ENCODE measurements at regions not wholly inside any gene's neighbourhood (a gene's known extent, or its start where the extent isn't known, plus 50 kb on each side); places are given as distances from the start of the nearest gene placed in this dataset.

DNA sequence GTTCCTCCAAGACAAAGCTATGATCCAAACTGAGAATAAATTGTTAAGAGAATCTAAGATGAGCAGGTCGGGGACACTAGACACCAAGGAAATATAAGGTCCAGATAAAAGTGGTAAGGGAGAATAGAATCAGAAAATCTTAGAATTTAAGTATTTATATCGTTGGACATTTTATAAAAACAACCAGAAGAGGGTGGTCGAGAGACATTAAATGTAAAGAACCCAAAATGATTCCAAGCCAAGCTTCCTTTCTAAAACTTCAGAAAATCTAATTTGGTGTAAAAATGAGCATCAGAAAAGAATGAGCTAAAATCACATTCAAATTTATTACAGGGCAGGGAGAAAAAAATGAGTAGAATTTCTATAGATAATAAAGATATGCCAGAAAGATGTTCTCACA is 97.8 kb upstream of the OGFRL1 start:
- ATAC-seq (ENCODE audit: low FRiP score) (no peak), DNase-seq (no peak)
- Histone ChIP-seq H3K27me3 (ENCODE audit: control insufficient read depth in 1 of 2, insufficient read depth in 2 of 2, low read length in 1 of 2) (no peaks in the 10 kb centered on the region), H3K27ac (ENCODE audit: low read depth in 1 of 2, low read length in 2 of 2) (no peak overlapping the region), H3K9me3 (ENCODE audit: control insufficient read depth, low read length) (no peaks in the 10 kb centered on the region), H3K4me1 (ENCODE audit: control insufficient read depth in 1 of 2, insufficient read depth in 2 of 2, low read length in 2 of 2) (peaks cover 0 to 2% of the 10 kb centered on the region in 2 donors), H3K36me3 (ENCODE audit: control insufficient read depth in 1 of 2, insufficient read depth in 2 of 2, low read length in 1 of 2) (no peaks in the 10 kb centered on the region), H3K4me3 (ENCODE audit: low read length in 2 of 2) (no peak overlapping the region)
- 19 to 22% methylated on average over 3 of the region's 3 CpGs for WGBS, 2 donors
- intact Hi-C loops (cut with DNase I) = loop anchor here in 1 of 2 donors (10.0 kb wide), 1 partner anchor 324 kb away; no protein-coding TSS in a partner anchor

DNA sequence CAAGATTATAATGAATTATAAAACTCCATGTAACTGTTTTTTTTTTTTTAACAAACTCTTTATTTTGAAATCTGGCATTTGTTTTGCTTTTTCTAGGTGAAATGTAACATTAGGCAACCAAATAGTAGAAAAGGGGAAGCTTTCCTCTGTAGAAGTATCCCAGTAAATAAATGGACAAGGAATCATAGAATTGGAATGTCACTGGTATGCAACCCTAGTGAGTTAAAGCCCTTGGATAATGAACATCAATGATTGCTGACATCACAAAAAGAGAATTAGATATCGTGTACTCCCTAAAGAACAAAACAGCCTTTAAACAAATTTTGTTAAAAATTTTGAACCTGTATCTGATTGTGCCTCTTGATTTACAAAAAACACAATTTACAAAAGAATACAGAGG is 93.9 kb upstream of the OGFRL1 start:
- no peak for ATAC-seq (ENCODE audit: low FRiP score)
- intact Hi-C loops (cut with DNase I) = loop anchor here (5.0 to 10.0 kb wide), 2 partner anchors 153 to 320 kb away; no protein-coding TSS in a partner anchor

DNA sequence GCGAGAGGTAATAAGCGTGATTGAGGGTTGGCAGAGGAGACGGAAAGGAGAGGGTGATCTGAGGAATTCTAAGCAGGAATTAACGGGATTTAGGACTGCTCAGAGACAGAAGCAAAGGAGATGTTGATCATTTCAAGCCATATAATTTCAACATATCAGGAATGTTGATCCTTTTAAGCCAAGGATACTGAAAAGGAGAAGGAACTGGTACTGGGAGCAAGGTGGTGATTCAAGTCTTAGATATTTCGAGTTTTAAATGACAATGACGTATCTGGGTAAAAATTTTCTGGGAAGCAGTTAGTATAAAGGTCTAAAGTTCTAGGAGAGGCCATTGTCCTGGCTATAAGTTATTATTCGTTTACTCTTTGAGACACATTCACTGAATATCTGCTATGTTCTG is 91.3 kb upstream of the OGFRL1 start:
- ATAC-seq (ENCODE audit: low FRiP score) = no peak
- Histone ChIP-seq H3K4me3 (ENCODE audit: low read length in 2 of 2) (no peak overlapping the region), H3K27ac (ENCODE audit: low read depth in 1 of 2, low read length in 2 of 2) (no peak overlapping the region), H3K4me1 (ENCODE audit: control insufficient read depth in 1 of 2, insufficient read depth in 2 of 2, low read length in 2 of 2) (no peaks in the 10 kb centered on the region), H3K9me3 (ENCODE audit: control insufficient read depth, low read length) (no peaks in the 10 kb centered on the region), H3K36me3 (ENCODE audit: control insufficient read depth in 1 of 2, insufficient read depth in 2 of 2, low read length in 1 of 2) (no peaks in the 10 kb centered on the region), H3K27me3 (ENCODE audit: control insufficient read depth in 1 of 2, insufficient read depth in 2 of 2, low read length in 1 of 2) (no peaks in the 10 kb centered on the region)
- WGBS, 2 donors = 82 to 86% methylated on average over 7 of the region's 7 CpGs
- no peak for DNase-seq
- intact Hi-C loops (cut with DNase I) = loop anchor here (5.0 to 10.0 kb wide), 2 partner anchors 150 to 318 kb away; no protein-coding TSS in a partner anchor

More for the DNA sequence above, 93.9 kb upstream of the OGFRL1 start:
- Histone ChIP-seq H3K27ac (ENCODE audit: low read depth in 1 of 2, low read length in 2 of 2) (no peak overlapping the region), H3K9me3 (ENCODE audit: control insufficient read depth, low read length) (no peaks in the 10 kb centered on the region), H3K27me3 (ENCODE audit: control insufficient read depth in 1 of 2, insufficient read depth in 2 of 2, low read length in 1 of 2) (no peaks in the 10 kb centered on the region), H3K36me3 (ENCODE audit: control insufficient read depth in 1 of 2, insufficient read depth in 2 of 2, low read length in 1 of 2) (no peaks in the 10 kb centered on the region), H3K4me3 (ENCODE audit: low read length in 2 of 2) (no peak overlapping the region), H3K4me1 (ENCODE audit: control insufficient read depth in 1 of 2, insufficient read depth in 2 of 2, low read length in 2 of 2) (no peaks in the 10 kb centered on the region)
- DNase-seq = no peak
- WGBS, 2 donors = 81 to 94% methylated on average over 1 of the region's 1 CpG

DNA sequence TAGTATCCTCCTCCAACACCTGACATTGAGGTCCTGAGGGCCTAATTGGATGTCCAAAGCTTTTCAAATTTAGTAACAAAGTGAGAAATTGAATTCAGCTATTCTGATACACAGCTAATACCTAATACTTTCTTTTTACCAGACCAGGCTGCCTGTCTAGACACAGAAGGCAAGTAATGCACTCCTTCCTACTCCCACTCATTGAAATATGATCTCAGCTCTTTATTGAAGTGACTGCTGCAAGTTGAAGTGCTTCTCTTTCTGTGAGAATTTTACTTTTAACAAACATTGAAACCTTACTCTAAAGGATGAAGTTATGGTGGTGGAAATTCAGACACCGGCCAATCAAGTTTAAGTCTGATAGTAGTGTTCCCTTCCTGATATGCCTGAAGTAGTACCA is 90.8 kb upstream of the OGFRL1 start:
- H3K9me3 ChIP-seq (ENCODE audit: control insufficient read depth, low read length) = no peaks in the 10 kb centered on the region
- no peaks in the 10 kb centered on the region for H3K36me3 ChIP-seq (ENCODE audit: control insufficient read depth in 1 of 2, insufficient read depth in 2 of 2, low read length in 1 of 2)
- DNase-seq (no peak), ATAC-seq (ENCODE audit: low FRiP score) (no peak)
- intact Hi-C loops (cut with DNase I) = loop anchor here (5.0 to 10.0 kb wide), 2 partner anchors 150 to 317 kb away; no protein-coding TSS in a partner anchor
- WGBS, 2 donors = 70 to 80% methylated on average over 1 of the region's 1 CpG
- H3K4me3 ChIP-seq (ENCODE audit: low read length in 2 of 2) = peak overlapping the region in 1 of 2 donors; percentile 5
- H3K27me3 ChIP-seq (ENCODE audit: control insufficient read depth in 1 of 2, insufficient read depth in 2 of 2, low read length in 1 of 2) = no peaks in the 10 kb centered on the region
- no peaks in the 10 kb centered on the region for H3K4me1 ChIP-seq (ENCODE audit: control insufficient read depth in 1 of 2, insufficient read depth in 2 of 2, low read length in 2 of 2)
- no peak overlapping the region for H3K27ac ChIP-seq (ENCODE audit: low read depth in 1 of 2, low read length in 2 of 2)

DNA sequence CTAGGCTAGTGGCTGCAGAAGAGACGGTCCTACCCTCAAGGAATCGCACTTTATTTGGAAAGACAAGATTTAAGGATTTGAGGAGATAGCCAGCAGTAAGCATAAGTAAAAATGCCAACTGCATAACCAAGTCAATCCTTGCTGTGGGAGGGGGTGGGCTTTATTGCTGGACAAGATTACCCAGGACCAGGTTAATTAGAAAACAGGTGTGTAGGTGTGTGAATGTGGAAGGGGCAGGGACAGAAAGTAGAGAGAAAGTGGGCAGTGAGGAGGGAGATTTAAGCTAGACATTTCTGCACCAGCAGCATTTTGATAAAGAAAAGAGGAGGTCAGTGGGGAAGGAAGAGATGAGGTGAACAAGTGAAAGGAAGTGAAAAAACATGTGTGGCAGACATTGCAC is 89.7 kb upstream of the OGFRL1 start:
- Histone ChIP-seq H3K9me3 (ENCODE audit: control insufficient read depth, low read length) (no peaks in the 10 kb centered on the region), H3K4me3 (ENCODE audit: low read length in 2 of 2) (no peak overlapping the region), H3K27me3 (ENCODE audit: control insufficient read depth in 1 of 2, insufficient read depth in 2 of 2, low read length in 1 of 2) (no peaks in the 10 kb centered on the region), H3K36me3 (ENCODE audit: control insufficient read depth in 1 of 2, insufficient read depth in 2 of 2, low read length in 1 of 2) (no peaks in the 10 kb centered on the region), H3K27ac (ENCODE audit: low read depth in 1 of 2, low read length in 2 of 2) (no peak overlapping the region), H3K4me1 (ENCODE audit: control insufficient read depth in 1 of 2, insufficient read depth in 2 of 2, low read length in 2 of 2) (no peaks in the 10 kb centered on the region)
- intact Hi-C loops (cut with DNase I) = loop anchor here (5.0 to 10.0 kb wide), 2 partner anchors 148 to 316 kb away; no protein-coding TSS in a partner anchor
- 96 to 97% methylated on average over 2 of the region's 2 CpGs for WGBS, 2 donors
- ATAC-seq (ENCODE audit: low FRiP score) (no peak), DNase-seq (no peak)

DNA sequence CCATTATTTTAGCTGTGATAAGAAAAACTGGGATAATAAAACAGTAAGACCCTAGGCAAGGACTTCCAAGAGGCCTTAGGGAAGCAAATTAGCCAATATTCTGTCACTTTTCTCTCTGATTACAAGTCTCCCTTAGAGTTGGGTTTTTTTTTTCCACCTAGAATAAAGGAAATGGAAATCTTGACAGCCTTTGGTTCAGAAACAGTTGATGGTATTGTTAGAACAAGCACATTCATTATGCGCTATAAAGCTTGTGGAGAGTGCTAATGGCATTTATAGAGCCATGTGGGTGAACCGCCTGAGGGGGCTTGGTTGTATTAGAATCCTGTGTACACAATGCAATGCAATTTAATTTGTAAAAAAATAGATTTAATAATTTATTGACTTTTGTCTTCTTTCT is 88.9 kb upstream of the OGFRL1 start:
- 84 to 94% methylated on average over 2 of the region's 2 CpGs for WGBS, 2 donors
- Histone ChIP-seq H3K36me3 (ENCODE audit: control insufficient read depth in 1 of 2, insufficient read depth in 2 of 2, low read length in 1 of 2) (no peaks in the 10 kb centered on the region), H3K9me3 (ENCODE audit: control insufficient read depth, low read length) (no peaks in the 10 kb centered on the region), H3K27ac (ENCODE audit: low read depth in 1 of 2, low read length in 2 of 2) (no peak overlapping the region), H3K27me3 (ENCODE audit: control insufficient read depth in 1 of 2, insufficient read depth in 2 of 2, low read length in 1 of 2) (no peaks in the 10 kb centered on the region), H3K4me1 (ENCODE audit: control insufficient read depth in 1 of 2, insufficient read depth in 2 of 2, low read length in 2 of 2) (no peaks in the 10 kb centered on the region), H3K4me3 (ENCODE audit: low read length in 2 of 2) (no peak overlapping the region)
- intact Hi-C loops (cut with DNase I) = loop anchor here (5.0 to 10.0 kb wide), 2 partner anchors 148 to 315 kb away; no protein-coding TSS in a partner anchor
- DNase-seq (no peak), ATAC-seq (ENCODE audit: low FRiP score) (no peak)

DNA sequence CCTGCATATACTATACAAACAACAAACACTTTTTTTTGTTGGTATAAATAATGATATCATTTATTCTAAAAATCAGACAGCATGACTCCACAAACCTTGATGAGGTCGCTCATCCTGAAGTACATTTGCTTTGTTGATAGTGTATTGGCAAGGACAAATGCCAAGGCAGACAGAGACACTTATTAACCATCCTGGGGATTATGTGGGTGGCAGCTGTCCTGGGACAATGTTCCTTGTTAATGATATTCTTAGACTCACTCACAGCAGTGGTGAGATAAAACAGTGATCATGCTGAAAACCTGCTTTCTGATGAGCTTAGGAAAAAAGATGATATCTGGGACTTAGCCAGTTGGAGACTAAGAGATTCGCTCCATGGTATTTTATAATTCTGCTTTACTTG is 85.4 kb upstream of the OGFRL1 start:
- no peak for DNase-seq
- 89 to 90% methylated on average over 2 of the region's 2 CpGs for WGBS, 2 donors
- Histone ChIP-seq H3K4me3 (ENCODE audit: low read length in 2 of 2) (no peak overlapping the region), H3K9me3 (ENCODE audit: control insufficient read depth, low read length) (no peaks in the 10 kb centered on the region), H3K27me3 (ENCODE audit: control insufficient read depth in 1 of 2, insufficient read depth in 2 of 2, low read length in 1 of 2) (no peaks in the 10 kb centered on the region), H3K27ac (ENCODE audit: low read depth in 1 of 2, low read length in 2 of 2) (no peak overlapping the region), H3K36me3 (ENCODE audit: control insufficient read depth in 1 of 2, insufficient read depth in 2 of 2, low read length in 1 of 2) (no peaks in the 10 kb centered on the region), H3K4me1 (ENCODE audit: control insufficient read depth in 1 of 2, insufficient read depth in 2 of 2, low read length in 2 of 2) (no peaks in the 10 kb centered on the region)
- ATAC-seq (ENCODE audit: low FRiP score) = no peak
- intact Hi-C loops (cut with DNase I) = no loop called here

DNA sequence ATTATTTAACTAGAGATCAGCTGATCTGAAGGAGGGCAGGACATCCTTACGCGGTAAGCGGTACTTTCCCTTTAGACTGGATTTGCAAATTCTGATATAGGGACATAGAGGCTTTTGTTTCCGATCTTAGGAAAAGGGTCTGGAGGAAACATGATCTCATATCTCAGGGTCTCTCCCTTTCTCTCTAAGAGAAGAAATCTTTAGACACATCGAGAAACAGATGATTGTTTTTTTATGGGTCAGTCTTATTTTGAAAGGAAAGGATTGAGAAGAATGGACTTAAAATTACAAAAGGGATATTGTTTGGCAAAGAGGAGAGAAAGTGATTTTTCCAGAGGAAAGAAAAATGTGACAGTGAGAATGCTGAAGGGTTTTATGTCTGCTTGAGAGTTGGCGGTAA is 83.9 kb upstream of the OGFRL1 start:
- DNase-seq = no peak
- H3K4me3 ChIP-seq (ENCODE audit: low read length in 2 of 2) = no peak overlapping the region
- no peaks in the 10 kb centered on the region for H3K9me3 ChIP-seq (ENCODE audit: control insufficient read depth, low read length)
- H3K27ac ChIP-seq (ENCODE audit: low read depth in 1 of 2, low read length in 2 of 2) = no peak overlapping the region
- H3K4me1 ChIP-seq (ENCODE audit: control insufficient read depth in 1 of 2, insufficient read depth in 2 of 2, low read length in 2 of 2) = no peaks in the 10 kb centered on the region
- H3K36me3 ChIP-seq (ENCODE audit: control insufficient read depth in 1 of 2, insufficient read depth in 2 of 2, low read length in 1 of 2) = no peaks in the 10 kb centered on the region
- WGBS, 2 donors = 77 to 79% methylated on average over 6 of the region's 6 CpGs
- no peak for ATAC-seq (ENCODE audit: low FRiP score)
- intact Hi-C loops (cut with DNase I) = no loop called here
- no peaks in the 10 kb centered on the region for H3K27me3 ChIP-seq (ENCODE audit: control insufficient read depth in 1 of 2, insufficient read depth in 2 of 2, low read length in 1 of 2)

DNA sequence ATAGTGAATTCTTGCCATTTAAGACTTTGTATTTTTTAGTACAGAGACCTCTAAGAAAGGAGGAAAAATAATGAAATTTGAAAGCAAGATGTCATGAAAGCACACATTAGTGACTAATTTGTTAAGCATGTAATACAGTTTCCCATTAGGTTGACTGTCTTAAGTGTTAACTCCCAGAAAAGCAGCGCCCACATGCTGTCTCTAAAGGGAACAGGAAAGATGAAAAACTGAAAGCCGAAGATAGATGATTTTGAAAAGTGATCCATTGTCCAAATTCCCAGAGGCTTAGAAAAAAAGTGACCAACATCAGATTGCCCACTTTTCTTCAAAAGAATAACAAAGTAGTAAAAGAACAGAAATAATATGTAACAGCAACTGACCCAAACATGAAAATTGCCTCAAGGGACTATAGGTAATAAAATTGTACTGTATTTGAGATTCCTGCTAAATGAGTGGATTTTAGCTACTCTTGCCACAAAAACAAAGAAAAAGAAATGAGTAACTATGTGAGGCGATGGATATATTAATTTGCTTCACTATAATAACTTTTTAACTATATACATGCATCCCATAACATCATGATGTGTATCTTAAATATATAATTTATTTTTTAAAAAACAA is 83.2 kb upstream of the OGFRL1 start:
- WGBS, 2 donors = 53 to 63% methylated on average over 3 of the region's 3 CpGs
- intact Hi-C loops (cut with DNase I) = no loop called here
- ATAC-seq (ENCODE audit: low FRiP score) (no peak), DNase-seq (no peak)
- Histone ChIP-seq H3K9me3 (ENCODE audit: control insufficient read depth, low read length) (no peaks in the 10 kb centered on the region), H3K4me1 (ENCODE audit: control insufficient read depth in 1 of 2, insufficient read depth in 2 of 2, low read length in 2 of 2) (no peaks in the 10 kb centered on the region), H3K36me3 (ENCODE audit: control insufficient read depth in 1 of 2, insufficient read depth in 2 of 2, low read length in 1 of 2) (no peaks in the 10 kb centered on the region), H3K4me3 (ENCODE audit: low read length in 2 of 2) (no peak overlapping the region), H3K27me3 (ENCODE audit: control insufficient read depth in 1 of 2, insufficient read depth in 2 of 2, low read length in 1 of 2) (no peaks in the 10 kb centered on the region), H3K27ac (ENCODE audit: low read depth in 1 of 2, low read length in 2 of 2) (no peak overlapping the region)
